NCI-H2081 (cell line): ENCODE measurements at regions not wholly inside any gene's neighbourhood (a gene's known extent, or its start where the extent isn't known, plus 50 kb on each side); places are given as distances from the start of the nearest gene placed in this dataset.

Experiments
- DNase-seq, 2 experiments: peaks; one replicate each; lab custom pipeline; 2025; lab: John Stamatoyannopoulos, UW

GRCh38 chr5:98694902-98695301, 78.6 kb upstream of the RGMB start:
- DNase-seq: no peak

- no peak for DNase-seq
These were observed 75.1 kb upstream of the RGMB start for GRCh38 chr5:98698359-98698758.

- DNase-seq: no peak
These were observed 72.7 kb upstream of the RGMB start for GRCh38 chr5:98700730-98701129.

- no peak for DNase-seq
These were observed 67.6 kb upstream of the RGMB start for GRCh38 chr5:98705841-98706240.

- no peak for DNase-seq
These were observed 63.8 kb upstream of the RGMB start for GRCh38 chr5:98709681-98710080.

- no peak for DNase-seq
These were observed 60.4 kb upstream of the RGMB start for GRCh38 chr5:98713027-98713426.

- no peak for DNase-seq
These were observed 59.6 kb upstream of the RGMB start for GRCh38 chr5:98713856-98714255.

- no peak for DNase-seq
These were observed 58.7 kb upstream of the RGMB start for GRCh38 chr5:98714710-98715288.

- DNase-seq: no peak
These were observed 52.1 kb upstream of the RGMB start for GRCh38 chr5:98721231-98721928.

GRCh38 chr5:98722188-98722587, 51.3 kb upstream of the RGMB start:
- DNase-seq: no peak

GRCh38 chr5:98723061-98723460, 50.4 kb upstream of the RGMB start:
- no peak for DNase-seq
